NCI-H446 treated with DMSO at 0.1 percent for 48 hours (cell line): ENCODE measurements at regions not wholly inside any gene's neighbourhood (a gene's known extent, or its start where the extent isn't known, plus 50 kb on each side); places are given as distances from the start of the nearest gene placed in this dataset.

ENCODE experiments used
- DNase-seq: peaks from one replicate; lab custom pipeline; 2025; lab: John Stamatoyannopoulos, UW

DNA sequence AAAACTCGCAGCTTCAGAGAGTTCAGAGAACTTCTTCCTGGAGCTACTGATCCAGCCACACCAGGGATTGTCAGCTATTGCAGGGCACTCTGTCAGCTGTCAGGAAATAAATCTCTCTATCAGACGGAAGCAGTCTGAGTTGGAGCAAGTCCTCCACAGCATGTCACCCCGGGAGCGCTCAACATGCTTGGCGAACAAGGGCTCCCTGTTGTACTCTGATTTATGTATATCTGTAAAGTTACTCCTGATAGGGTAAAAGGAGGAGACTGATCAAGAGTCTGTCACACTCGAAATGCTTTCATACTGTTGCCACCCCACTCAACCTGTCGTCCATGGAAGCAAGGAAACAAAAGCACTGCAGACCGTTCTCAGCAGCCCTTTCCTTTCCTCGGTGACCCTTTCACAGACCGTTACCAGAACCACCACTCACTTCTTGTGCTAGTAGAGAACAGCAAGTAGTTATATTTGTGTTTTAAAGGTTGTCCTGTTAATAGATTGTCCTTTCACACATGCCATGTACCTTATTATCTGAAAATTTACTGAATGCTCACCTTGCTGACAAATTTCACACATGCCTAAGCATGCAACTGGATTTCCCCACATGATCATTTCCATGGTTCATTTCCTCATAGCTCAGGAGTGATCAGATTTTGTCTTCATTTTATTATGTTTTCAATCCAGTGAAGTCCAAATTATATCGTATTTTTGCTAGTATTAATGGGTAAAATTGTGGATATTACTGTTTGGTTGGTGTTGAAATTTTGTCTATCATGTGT lies 2108.9 kb upstream of the TENM3 start:
- DNase-seq, result no peak

DNA sequence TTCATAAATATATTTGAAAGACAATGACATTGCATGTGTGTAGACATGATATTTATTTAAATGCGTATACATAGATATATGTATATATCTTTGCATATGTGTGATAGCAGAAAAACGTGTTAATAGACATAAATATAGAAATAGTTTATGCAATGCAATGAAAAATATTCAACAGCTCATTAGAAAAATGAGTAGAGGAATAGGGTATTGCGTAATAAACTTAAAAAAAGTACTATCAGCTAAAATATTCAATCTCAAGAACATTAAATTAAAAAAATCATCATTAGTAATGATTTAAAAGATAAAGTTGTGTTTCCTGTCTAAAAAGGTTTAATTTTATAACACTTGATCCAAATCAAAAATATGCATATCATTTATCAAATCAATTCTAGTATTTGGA lies 2101.5 kb upstream of the TENM3 start:
- no peak for DNase-seq

DNA sequence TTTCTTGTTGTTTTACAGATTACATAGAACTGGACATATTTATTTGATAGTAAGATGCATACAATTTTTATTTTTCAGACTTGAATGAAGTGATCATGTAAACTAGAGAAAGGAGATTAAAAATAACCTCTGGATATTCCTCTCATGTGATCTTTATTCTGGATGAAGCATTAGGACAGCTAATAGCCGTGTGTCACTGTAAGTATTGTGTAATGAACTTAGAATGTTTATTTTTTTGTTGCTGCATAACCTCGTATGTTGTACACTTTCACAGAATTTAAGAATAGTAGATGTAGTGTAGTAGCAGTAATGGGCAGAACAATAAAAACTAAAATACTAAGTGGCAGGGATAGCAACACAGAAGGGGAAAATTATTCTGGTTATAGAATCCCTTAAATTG lies 2094.5 kb upstream of the TENM3 start:
- DNase-seq, result no peak

DNA sequence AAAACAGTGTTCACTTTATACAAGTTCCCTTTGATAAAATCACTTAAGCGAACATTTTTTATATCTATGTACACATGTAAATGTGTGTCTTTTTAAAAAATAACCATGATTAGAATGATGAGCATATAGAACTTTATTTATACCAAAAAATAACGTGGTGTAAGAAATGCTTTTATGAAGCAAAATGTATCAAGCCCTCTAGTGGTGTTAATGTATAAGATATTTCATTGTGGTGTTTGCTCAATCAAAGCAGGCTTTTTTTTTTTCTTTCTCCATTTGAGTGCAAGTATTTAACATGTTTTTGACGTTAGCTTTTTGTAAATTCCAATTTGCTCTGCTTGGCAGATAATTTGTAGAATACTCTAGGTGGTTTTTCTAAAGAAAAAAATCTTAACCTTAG lies 2092.4 kb upstream of the TENM3 start:
- no peak for DNase-seq

DNA sequence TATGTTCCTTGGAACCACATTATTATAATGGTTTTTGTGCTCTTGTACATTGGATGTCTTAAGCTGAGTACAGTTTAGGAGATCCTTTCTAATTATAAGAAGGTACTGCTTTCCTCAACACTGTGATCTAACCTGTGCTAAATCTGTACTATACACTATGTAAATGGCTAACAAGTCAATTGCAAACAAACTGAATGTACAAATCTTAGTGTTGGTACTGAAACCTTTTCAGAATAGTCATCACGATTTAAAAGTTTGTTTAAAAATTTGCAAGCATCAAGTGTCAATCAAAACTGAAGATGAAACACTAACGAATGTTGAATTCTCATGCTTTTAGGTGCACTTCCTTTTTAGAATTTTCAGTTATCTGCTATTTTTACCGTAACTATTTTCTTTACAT lies 2090.4 kb upstream of the TENM3 start:
- no peak for DNase-seq

DNA sequence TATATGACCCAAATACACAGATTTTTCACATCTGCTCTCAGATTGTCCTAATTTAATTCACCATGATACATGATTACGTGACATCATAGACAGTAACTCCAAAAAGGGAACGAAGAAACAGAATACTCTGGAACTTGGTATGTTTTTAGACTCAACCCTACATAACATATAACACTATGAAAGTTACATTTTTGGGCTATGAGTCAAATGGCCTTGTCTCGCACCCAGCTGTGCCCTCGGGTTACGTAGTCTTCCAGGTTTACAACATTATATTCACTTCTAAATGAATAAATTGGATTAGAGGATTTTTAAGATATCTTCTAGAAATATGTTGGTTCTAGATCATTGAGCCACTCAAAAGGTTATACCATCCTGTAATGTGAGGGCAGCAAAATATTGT lies 2089.6 kb upstream of the TENM3 start:
- DNase-seq, result no peak

DNA sequence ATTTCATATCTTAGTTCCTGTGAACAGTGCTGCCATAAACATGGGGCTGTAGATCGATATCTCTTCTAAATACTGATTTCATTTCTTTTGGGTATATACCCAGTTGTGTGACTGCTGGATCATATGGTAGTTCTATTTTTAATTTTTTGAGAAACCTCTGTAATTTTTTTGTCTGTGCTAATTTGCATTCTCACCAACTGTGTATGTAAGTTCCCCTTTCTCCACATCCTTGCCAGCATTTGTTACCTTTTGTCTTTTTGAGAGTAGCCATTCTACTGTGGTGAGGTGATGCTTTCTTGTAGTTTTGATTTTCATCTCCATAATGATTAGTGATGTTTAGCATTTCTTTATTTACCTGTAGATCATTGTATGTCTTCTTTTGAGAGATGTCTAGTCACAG lies 2086.5 kb upstream of the TENM3 start:
- no peak for DNase-seq

DNA sequence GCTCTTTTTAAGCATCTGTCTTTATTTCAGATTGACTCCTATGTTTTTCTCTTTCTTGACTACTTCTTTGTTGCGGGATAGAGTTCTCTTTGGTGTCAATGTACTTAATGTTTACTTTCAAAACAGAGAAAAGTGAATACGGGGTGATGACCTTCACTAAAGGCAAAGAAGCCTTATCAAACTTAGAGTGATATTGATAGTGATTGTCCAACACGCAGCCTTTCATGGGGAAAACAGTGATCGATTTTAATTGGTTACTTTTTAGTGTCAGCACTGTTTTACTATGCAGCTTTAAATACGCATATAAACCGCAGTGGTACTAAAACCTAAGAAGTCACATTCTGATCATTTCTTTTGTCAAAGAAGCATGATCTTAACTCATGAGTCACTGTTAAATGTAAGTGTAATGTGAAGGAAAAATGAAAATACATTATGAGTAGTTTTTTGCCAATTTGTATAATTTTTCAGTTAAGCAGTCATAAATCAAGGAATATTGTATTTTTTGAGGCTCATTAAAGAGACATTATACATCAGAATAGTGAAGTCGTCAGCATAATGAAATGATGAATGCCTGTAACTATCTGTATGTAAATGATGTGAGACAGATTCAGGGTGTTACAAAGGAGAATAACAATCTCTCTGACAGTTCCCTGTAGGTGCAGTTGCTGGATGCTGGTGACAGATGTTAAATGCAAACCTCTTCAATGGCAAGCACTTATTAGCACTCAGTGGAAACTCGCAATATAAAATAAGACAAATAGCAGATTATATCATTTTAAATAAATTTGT lies 2082.8 kb upstream of the TENM3 start:
- no peak for DNase-seq

DNA sequence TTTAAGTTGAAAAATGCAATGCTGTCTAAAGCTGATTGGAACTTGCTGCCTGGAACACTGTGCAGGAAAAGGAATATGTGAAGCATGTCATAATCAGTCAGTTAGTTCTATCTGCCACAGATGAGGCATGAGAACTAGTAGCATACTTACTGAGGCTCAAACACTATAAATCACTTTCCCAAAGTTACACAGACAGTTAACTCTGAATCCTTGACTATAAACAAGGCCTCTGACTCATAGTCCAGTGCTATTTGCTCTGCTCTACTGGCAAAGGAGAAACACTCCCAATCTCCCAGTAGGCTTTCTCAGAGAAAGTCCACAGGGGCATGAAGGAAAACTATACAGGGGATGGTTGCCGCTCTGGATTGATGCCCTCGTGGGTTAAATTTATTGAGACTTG lies 2078.4 kb upstream of the TENM3 start:
- no peak for DNase-seq

DNA sequence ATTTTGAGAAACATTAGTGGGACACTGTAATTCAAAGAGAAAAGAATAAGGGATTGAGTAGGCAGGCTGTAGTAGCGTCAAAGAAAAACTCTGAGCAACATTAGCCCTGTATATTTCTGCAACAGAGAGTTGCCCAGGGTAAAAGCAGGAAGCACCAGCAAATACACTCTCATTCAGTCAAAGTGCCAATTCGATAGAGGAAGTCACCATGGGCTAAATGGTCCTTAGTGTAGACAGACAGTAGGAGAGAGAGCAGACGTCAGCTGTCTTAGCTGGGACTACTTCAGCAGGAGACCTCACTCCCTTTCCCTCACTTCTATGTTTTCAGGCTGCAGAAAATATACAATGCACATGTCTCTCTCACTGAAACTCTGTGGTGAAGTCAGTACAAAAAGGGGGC lies 2073.8 kb upstream of the TENM3 start:
- no peak for DNase-seq

DNA sequence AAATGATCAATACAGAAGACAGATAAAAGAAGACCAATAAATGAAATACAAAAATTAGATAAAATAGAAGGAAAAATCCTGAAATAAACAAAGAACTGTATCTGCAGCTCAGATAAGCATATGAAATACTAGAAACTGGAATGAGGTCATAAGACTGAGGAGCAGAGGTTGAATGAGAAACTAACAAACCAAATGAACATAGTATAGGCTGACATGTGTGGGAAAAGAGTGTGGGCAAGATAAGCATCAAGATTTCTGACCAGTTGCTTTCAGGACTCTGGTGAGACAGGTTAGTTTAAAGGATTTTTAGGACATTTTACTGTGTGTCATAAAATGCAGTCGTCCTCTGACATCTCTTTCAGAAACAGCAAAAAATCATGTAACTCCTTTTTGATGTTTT lies 2073.2 kb upstream of the TENM3 start:
- no peak for DNase-seq

DNA sequence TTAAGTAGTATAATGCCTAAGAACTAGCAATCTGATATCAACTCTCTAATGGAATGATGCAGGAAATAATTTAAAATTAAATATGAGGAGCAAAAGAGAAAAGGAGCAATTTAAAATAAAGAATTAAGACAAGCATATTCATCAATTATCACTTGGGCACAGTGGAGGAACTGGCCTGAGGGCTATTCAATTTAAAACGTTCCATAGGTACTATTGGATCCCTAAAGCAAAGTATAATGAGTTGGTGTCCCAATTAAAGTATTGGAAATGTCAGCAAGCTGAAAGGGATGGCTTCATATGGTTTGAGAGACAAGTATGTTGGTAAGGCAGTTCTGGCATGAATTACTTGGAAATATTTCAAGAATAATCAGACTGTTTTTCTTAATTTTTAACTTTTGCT lies 2064.1 kb upstream of the TENM3 start:
- no peak for DNase-seq

DNA sequence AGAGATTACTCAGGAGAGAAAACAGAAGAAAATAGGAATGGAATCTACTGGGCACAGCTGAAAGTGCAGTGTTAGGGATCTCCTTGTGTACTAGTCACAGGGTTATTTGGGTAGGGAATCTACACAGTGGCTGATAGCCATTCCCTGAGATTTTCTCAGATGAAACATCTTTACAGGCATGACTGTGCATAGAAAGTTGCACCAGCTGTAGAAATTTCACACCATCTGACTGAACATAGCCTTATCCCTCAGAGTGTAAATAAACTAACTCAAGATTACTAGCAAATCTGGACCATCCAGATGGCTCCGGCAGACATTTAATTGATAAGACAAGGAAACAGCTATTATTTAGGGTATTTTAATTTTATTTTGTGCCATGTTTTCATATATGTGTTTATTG lies 2053.5 kb upstream of the TENM3 start:
- no peak for DNase-seq

DNA sequence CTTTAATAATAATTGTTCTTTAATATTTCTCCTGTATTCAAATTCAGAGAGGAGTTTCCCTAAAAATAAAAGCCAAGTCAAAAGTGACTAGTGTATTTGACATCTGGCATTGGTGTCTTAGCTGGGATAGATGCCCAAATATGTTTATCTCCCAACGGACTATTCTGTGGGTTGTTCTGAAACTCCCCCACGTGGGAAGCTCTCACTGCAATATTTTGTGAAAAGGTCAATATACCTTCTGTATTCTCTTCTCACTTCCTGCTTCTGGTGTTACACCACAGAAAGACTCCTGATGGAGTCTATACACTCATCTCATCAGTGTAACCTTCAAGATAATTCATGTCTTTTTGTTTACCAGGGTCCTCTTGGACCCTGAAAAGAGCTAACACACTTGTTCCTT lies 2052.8 kb upstream of the TENM3 start:
- no peak for DNase-seq

DNA sequence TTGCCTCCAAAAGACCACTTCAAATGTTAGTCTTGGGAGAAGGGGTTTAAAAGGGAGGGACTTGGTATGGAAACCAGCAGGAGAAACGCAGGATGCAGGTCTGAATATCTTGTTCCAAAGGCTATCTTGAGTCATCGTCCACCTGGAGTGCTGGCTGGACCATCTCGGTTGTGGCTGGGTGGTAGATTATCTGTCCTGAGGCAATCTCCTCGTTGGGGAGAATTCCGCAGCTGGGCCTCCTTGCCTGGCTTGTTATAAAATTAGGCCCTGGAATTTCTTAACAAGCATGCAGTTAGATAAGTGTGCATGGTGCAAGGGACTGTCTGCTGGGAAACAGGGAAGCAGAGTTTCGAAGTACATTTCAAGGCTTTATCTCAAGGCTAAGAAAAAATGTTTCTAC lies 2045.7 kb upstream of the TENM3 start:
- DNase-seq, result no peak

DNA sequence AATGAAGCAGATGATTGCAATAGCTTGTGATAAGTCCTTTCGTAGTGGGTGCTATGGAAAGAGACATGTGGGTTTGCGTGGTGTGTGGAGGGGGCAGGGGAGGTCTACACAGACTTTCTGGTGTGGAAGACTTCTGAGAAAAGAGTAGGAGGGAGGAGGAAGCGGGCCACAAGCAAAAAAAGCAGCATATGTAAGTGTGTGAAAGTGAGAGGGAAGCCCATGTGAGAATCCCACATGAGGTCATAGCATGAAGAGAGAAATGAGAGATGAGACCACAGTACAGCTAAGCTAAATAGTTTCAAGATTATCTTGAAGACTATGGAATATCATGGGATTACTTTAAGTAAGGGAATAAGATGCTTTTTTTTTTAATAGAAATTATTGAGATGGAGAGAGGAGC lies 2039.9 kb upstream of the TENM3 start:
- no peak for DNase-seq

DNA sequence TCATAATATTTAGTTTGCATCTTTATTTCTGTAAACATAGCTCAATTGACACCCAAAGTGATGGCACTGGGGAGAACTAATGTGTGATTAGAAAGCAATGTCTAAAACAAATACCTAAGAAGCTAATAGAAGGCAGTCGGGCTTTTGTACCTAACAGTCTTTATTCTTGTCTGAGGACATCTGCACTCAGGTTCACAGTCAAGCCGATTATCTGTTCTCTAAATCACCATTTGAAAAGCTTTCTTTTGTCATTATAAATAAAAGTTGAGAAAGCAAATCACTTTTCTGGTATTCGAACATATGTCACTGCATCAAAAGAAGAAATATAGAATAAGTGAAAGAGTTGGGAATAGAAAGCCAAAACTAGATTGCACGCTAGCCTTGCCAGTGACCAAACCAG lies 2037.9 kb upstream of the TENM3 start:
- DNase-seq, result no peak

DNA sequence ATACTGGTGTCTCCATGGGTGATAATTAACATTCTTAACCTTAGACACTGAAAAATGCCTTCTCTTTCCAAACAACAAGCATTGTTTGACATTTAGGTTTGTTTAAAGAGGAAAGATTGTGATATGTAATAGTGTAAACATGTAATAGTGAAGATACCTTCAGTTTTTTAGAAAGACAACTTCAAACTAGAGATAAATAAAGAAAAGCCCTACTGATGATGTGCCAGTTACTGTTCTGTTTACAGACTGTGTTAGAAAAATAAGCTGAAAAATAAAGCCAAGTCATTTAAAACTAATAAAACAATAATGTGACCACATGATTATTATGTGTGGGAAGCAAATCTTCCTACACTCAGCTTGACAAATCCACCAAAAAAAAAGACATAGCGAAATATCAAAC lies 2035.3 kb upstream of the TENM3 start:
- no peak for DNase-seq

DNA sequence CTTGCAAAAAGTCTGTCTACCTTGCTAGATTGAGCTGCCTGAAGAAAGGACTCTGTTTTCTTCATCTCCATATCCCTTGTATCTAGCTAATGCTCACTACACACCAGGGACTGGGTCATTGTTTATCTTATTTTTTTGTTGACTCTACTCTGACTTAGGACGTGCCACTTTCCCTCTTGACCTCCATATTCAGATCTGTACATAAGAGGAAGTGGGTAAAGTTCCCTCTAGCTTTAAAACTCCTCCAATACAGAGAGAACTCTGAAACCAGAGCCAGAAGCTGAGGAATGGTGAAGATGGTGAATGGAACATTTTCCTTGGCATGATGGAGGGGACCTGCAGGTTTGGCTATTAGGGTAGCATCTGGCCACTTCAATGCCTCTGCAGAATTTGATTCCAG lies 2026.1 kb upstream of the TENM3 start:
- DNase-seq, result no peak

DNA sequence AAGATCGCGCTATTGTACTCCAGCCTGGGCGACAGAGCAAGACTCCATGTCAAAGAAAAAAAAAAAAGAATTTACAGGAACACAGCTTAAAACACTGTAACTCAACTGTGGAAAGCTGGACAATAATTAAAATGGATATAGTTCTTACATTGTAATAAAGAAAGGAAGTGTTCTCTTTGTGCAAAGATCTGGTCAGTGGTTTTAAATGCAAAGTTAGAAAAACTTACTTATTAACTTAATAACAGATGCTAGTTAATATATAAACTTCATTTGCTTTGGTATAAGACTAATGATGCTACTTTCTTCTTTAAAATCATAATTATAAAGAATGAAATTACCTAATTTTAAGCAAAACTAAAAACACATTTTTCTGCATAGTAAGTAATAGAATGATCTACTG lies 2024.1 kb upstream of the TENM3 start:
- DNase-seq, result no peak

DNA sequence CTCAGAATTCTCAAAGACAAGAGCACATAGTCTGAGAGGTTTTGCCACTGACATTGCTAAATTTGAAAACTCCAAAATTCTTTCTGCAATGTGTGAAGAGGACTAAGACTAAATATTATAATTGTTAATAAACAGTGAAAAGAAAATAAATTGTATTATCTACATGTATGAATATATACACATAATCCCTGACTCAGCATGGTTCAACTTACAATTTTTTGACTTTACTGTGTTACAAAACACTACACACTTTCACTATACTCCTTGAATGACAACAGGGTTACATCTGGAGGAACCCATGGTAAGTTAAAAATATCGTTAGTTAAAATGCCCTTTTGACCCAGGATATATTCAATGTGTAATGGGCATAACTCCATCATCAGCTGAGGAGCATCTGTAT lies 2017.2 kb upstream of the TENM3 start:
- no peak for DNase-seq

DNA sequence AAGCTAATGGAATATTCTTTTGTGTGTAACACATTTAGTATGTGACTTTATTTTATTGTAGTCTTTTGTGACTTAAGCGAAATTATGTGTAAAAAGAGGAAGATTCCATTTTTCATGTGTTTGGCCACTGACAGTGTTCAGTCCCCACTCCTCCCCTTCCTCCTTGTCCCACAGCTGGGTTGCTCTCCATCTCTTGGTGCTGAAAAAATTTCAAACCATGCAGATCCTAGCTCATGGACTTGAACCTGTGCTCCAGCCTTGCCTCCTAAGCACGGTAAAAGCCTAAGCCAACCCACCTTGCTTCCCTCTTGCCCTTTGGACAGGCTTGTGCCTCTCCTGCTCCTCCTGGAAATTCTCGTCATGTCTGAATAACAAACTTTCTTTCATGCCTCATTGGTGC lies 2008.5 kb upstream of the TENM3 start:
- no peak for DNase-seq

DNA sequence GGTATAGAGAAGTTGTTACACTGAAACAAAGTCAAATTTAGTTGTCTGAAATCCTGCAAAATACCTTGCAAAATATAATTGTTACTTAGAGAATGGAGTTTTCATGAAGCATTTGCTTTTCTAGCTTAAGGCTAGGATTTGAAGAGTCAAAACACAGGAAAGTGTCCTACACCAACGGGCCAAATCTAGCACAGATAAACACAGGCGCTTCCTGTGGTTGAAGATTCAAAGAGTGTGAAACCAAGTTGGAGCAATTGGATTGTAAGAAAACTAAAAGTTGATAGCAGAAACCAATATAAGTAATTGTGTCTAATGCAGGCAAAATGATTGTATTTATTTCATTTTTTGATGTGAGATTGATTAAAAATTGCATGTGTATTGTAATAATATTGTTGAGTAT lies 2002.5 kb upstream of the TENM3 start:
- no peak for DNase-seq

DNA sequence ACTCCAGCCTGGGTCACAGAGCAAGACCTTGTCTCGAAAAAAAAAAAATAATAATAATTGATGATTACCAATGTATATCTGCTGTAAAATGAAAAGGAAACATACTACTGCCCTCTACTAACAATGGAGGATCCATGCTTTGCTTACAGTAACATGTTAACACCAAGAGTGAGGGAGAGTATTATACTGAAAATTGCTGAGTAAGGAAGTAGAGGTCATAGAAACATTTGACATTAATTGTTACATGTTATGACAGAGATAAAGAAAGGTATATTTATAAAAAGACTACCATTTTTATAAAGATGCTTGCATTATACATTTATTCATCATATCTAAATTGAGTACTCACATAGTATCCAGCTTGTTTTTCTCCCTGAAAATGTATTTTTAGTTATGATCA lies 1989.8 kb upstream of the TENM3 start:
- no peak for DNase-seq
